AG09309 (cell line): ENCODE measurements at regions not wholly inside any gene's neighbourhood (a gene's known extent, or its start where the extent isn't known, plus 50 kb on each side); places are given as distances from the start of the nearest gene placed in this dataset.

ENCODE experiments used
- DNase-seq: peaks from one replicate; pipeline ENCODE4 v3.0.0-alpha.2; 2010; ENCODE audit warnings: low read depth
- H3K4me3 ChIP-seq: 2 replicates; pipeline ENCODE4 v1.5.1; 2011; ENCODE audit warnings: mild to moderate bottlenecking, low read depth, low read length, moderate library complexity; ENCODE audit not compliant: control insufficient read depth
- TF ChIP-seq, protein P1 (sequence below): IDR thresholded peaks from 2 replicates; pipeline ENCODE4 v1.5.1; 2011; ENCODE audit warnings: mild to moderate bottlenecking, low read depth, low read length, inconsistent platforms; ENCODE audit not compliant: insufficient read depth, control insufficient read depth; ENCODE audit errors: missing control alignments

GRCh38 chr6:82083646-82084045 lies 163.9 kb downstream of the IBTK start:
- TF ChIP-seq, protein P1, sequence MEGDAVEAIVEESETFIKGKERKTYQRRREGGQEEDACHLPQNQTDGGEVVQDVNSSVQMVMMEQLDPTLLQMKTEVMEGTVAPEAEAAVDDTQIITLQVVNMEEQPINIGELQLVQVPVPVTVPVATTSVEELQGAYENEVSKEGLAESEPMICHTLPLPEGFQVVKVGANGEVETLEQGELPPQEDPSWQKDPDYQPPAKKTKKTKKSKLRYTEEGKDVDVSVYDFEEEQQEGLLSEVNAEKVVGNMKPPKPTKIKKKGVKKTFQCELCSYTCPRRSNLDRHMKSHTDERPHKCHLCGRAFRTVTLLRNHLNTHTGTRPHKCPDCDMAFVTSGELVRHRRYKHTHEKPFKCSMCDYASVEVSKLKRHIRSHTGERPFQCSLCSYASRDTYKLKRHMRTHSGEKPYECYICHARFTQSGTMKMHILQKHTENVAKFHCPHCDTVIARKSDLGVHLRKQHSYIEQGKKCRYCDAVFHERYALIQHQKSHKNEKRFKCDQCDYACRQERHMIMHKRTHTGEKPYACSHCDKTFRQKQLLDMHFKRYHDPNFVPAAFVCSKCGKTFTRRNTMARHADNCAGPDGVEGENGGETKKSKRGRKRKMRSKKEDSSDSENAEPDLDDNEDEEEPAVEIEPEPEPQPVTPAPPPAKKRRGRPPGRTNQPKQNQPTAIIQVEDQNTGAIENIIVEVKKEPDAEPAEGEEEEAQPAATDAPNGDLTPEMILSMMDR: no peak
- no peak for DNase-seq

DNA sequence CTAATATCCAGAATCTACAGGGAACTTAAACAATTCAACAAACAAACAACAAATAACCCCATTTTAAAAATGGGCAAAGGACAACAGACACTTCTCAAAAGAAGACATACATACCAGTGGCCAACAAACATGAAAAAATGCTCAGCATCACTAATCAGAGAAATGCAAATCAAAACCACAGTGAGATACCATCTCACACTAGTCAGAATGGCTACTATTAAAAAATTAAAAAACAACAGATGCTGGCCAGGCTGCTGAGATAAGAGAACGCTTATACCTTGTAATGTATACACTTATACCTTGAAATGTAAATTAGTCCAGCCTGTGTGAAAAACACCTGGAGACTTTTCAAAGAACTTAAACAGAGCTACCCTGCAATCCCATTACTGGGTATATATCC lies 166.8 kb downstream of the IBTK start:
- H3K4me3 ChIP-seq: no peak overlapping the region
- TF ChIP-seq, protein P1: no peak
- no peak for DNase-seq

More at GRCh38 chr6:82083646-82084045, 163.9 kb downstream of the IBTK start:
- H3K4me3 ChIP-seq: no peak overlapping the region

GRCh38 chr6:82078286-82078908 lies 169.1 kb downstream of the IBTK start:
- TF ChIP-seq, protein P1: no peak
- no peak for DNase-seq
- no peak overlapping the region for H3K4me3 ChIP-seq

GRCh38 chr6:82076916-82077315 lies 170.6 kb downstream of the IBTK start:
- DNase-seq: peak; percentile 21
- TF ChIP-seq, protein P1: peak; percentile 22
- no peak overlapping the region for H3K4me3 ChIP-seq

- TF ChIP-seq, protein P1: no peak
- DNase-seq: no peak
- no peak overlapping the region for H3K4me3 ChIP-seq
Observed at GRCh38 chr6:82074556-82074955, 173.0 kb downstream of the IBTK start.

- no peak overlapping the region for H3K4me3 ChIP-seq
- TF ChIP-seq, protein P1: no peak
- no peak for DNase-seq
Observed at GRCh38 chr6:82073484-82073883, 174.1 kb downstream of the IBTK start.

GRCh38 chr6:82072751-82073150 lies 174.8 kb downstream of the IBTK start:
- peak; percentile 60 for DNase-seq
- TF ChIP-seq, protein P1: no peak
- no peak overlapping the region for H3K4me3 ChIP-seq
